ENCODE measurements at regions not wholly inside any gene's neighbourhood (a gene's known extent, or its start where the extent isn't known, plus 50 kb on each side); places are given as distances from the start of the nearest gene placed in this dataset.
"Not testable (repeated sequence)": the region's sequence is repeated elsewhere in the genome, so short reads cannot be mapped to it uniquely, and the experiment has no call there.

DNA sequence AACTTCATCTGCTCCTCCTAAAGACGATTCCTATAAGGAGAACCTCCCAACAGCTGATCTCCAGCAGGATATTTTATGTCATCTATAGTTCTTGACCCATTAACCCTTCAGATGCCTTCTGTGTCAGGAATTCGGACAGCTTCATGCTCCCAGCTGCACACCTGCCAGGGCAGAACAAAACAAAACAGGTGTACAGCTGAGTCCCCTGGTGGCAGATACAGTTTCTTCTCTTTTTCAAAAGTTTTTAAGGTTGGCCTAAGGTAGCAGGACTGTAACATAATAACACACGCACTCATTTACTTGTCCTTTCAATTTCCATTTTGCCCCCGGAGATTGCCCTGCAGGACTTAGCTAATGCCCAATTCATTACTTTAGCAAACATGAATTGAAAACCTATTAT is 218.3 kb downstream of the S1PR1 start:
- Histone ChIP-seq H3K4me3 (ENCODE audit: low read length) (no peak overlapping the region), H2AFZ (ENCODE audit: low read depth, low read length) (no peak overlapping the region)

GRCh38 chr1:101460739-101461138 is 223.9 kb downstream of the S1PR1 start:
- Histone ChIP-seq H3K4me3 (ENCODE audit: low read length) (no peak overlapping the region), H3K9me3 (ENCODE audit: low read length) (no peaks in the 10 kb centered on the region), H2AFZ (ENCODE audit: low read depth, low read length) (no peak overlapping the region), H3K27me3 (ENCODE audit: insufficient read depth, low read length) (no peaks in the 10 kb centered on the region), H3K36me3 (ENCODE audit: insufficient read depth, low read length) (no peaks in the 10 kb centered on the region), H3K4me1 (ENCODE audit: insufficient read depth, low read length) (no peaks in the 10 kb centered on the region)

More for the DNA sequence above, 218.3 kb downstream of the S1PR1 start:
- H3K27me3 ChIP-seq (ENCODE audit: insufficient read depth, low read length): no peaks in the 10 kb centered on the region
- H3K9me3 ChIP-seq (ENCODE audit: low read length): no peaks in the 10 kb centered on the region
- no peaks in the 10 kb centered on the region for H3K36me3 ChIP-seq (ENCODE audit: insufficient read depth, low read length)
- H3K4me1 ChIP-seq (ENCODE audit: insufficient read depth, low read length): no peaks in the 10 kb centered on the region

- H3K4me1 ChIP-seq (ENCODE audit: insufficient read depth, low read length): no peaks in the 10 kb centered on the region
- no peak overlapping the region for H3K4me3 ChIP-seq (ENCODE audit: low read length)
- H3K27me3 ChIP-seq (ENCODE audit: insufficient read depth, low read length): no peaks in the 10 kb centered on the region
- no peak overlapping the region for H2AFZ ChIP-seq (ENCODE audit: low read depth, low read length)
- no peaks in the 10 kb centered on the region for H3K36me3 ChIP-seq (ENCODE audit: insufficient read depth, low read length)
- H3K9me3 ChIP-seq (ENCODE audit: low read length): no peaks in the 10 kb centered on the region
These were observed 226.4 kb downstream of the S1PR1 start for GRCh38 chr1:101463195-101463594.

GRCh38 chr1:101465941-101466340 is 229.1 kb downstream of the S1PR1 start:
- no peaks in the 10 kb centered on the region for H3K27me3 ChIP-seq (ENCODE audit: insufficient read depth, low read length)
- H3K4me3 ChIP-seq (ENCODE audit: low read length): no peak overlapping the region
- H3K4me1 ChIP-seq (ENCODE audit: insufficient read depth, low read length): no peaks in the 10 kb centered on the region
- no peak overlapping the region for H2AFZ ChIP-seq (ENCODE audit: low read depth, low read length)
- no peaks in the 10 kb centered on the region for H3K36me3 ChIP-seq (ENCODE audit: insufficient read depth, low read length)
- no peaks in the 10 kb centered on the region for H3K9me3 ChIP-seq (ENCODE audit: low read length)

DNA sequence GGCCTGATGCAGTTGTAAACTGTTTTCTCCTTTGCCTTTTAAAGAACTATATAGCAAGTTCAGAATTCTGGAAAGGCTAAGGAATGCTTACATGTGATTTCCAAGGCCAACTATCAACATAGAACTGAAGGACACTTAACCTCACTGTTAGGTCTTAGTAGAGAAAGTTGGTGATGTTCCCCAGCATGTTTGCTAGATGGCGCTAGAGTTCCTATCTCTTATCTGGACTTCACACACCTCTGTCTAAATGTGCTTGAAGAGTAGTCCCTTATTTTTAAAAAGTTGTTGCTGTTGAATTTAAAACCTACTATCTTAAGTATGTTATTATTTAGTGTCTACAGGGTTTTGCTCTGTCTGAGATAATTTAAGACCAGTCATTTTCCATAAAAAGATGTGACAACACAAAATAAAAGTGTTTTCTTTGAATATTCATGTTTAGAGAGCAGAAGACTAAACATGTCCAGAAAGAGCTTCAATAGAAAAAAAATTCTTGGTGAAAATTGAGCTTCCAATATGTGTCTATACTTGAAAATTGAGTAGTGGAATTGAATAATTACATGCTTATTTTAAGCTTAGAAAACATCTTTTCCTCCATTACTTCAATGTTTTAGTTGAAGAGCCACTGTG is 237.3 kb downstream of the S1PR1 start:
- no peaks in the 10 kb centered on the region for H3K36me3 ChIP-seq (ENCODE audit: insufficient read depth, low read length)
- no peaks in the 10 kb centered on the region for H3K27me3 ChIP-seq (ENCODE audit: insufficient read depth, low read length)
- no peak overlapping the region for H2AFZ ChIP-seq (ENCODE audit: low read depth, low read length)
- peaks cover 3% of the 10 kb centered on the region for H3K9me3 ChIP-seq (ENCODE audit: low read length)
- H3K4me1 ChIP-seq (ENCODE audit: insufficient read depth, low read length): no peaks in the 10 kb centered on the region
- no peak overlapping the region for H3K4me3 ChIP-seq (ENCODE audit: low read length)

DNA sequence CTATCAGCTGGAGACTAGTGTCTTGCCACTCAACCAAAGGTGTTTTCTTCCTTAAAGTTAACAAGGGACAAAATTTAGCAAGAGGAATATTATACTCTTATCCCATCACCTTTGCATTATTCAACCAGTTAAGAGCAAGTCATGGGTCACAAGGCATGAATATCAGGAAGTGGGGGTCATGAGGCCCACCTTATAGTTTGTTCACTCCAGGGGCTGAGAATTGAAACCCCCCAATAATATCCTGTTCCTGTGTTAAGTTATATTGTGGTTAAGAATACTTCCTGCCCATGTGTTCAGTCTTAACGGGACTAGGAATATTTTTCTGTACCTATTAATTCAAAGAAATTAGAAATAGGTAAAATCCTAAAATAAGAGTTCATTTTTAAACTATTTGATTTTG is 239.7 kb downstream of the S1PR1 start:
- Histone ChIP-seq H2AFZ (ENCODE audit: low read depth, low read length) (no peak overlapping the region), H3K4me3 (ENCODE audit: low read length) (no peak overlapping the region), H3K36me3 (ENCODE audit: insufficient read depth, low read length) (no peaks in the 10 kb centered on the region), H3K27me3 (ENCODE audit: insufficient read depth, low read length) (no peaks in the 10 kb centered on the region), H3K9me3 (ENCODE audit: low read length) (peaks cover 3% of the 10 kb centered on the region), H3K4me1 (ENCODE audit: insufficient read depth, low read length) (no peaks in the 10 kb centered on the region)

GRCh38 chr1:101479945-101480344 is 243.1 kb downstream of the S1PR1 start:
- Histone ChIP-seq H3K36me3 (ENCODE audit: insufficient read depth, low read length) (no peaks in the 10 kb centered on the region), H3K4me1 (ENCODE audit: insufficient read depth, low read length) (no peaks in the 10 kb centered on the region), H3K9me3 (ENCODE audit: low read length) (no peaks in the 10 kb centered on the region), H2AFZ (ENCODE audit: low read depth, low read length) (no peak overlapping the region), H3K27me3 (ENCODE audit: insufficient read depth, low read length) (no peaks in the 10 kb centered on the region), H3K4me3 (ENCODE audit: low read length) (no peak overlapping the region)

DNA sequence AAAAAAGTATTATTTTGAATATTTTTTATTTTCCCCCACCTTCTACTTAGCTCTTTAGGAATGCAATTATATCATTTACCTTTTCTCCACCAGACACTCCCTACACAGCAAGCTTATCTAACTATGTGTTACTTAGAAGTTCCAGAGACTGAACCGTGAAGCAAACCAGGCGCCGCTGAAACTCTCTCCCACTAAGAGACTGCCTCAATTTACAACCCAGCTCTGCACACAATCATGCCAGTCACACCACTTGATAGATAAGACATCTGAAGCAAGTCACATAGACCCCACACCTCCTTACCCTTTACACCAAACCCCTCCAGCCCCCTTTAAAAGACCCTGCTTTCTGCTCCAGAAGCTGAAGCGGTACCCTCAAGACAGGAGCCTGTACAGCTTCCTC is 245.5 kb downstream of the S1PR1 start:
- Histone ChIP-seq H3K4me1 (ENCODE audit: insufficient read depth, low read length) (no peaks in the 10 kb centered on the region), H2AFZ (ENCODE audit: low read depth, low read length) (no peak overlapping the region), H3K9me3 (ENCODE audit: low read length) (no peaks in the 10 kb centered on the region), H3K36me3 (ENCODE audit: insufficient read depth, low read length) (no peaks in the 10 kb centered on the region), H3K4me3 (ENCODE audit: low read length) (no peak overlapping the region), H3K27me3 (ENCODE audit: insufficient read depth, low read length) (no peaks in the 10 kb centered on the region)

DNA sequence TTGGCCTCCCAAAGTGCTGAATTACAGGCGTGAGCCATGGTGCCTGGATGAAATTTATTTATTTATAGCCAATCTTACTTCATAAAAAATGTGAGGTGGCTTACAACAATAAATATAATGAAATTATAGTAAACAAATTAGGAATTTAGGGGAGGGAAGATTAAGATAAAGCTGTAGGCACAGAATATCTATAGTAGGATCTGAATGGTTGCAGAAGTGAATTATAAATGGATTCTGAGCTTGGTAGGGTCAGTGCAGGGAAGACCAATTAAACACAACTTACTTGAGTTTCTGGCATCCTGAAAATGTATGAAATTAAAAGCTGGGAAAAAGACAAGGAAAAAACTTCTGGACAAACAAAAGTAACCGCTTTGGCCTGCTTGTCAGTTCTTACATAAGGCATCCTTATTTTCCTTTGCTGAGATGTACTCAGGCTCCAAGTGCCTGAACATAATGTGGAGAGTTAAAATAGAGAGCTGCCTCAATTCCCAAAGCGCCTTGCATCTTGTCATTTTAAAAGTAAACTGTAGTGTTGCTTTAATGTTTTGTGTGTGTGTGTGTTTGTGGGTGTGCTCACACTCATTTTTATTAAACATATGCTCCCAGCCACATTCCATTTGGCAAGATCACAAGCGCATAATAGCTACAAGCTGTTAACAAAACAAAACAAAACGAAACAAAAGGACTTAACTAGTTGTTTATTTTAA is 247.3 kb downstream of the S1PR1 start:
- Histone ChIP-seq H2AFZ (ENCODE audit: low read depth, low read length) (no peak overlapping the region), H3K4me1 (ENCODE audit: insufficient read depth, low read length) (no peaks in the 10 kb centered on the region), H3K36me3 (ENCODE audit: insufficient read depth, low read length) (no peaks in the 10 kb centered on the region), H3K9me3 (ENCODE audit: low read length) (no peaks in the 10 kb centered on the region), H3K27me3 (ENCODE audit: insufficient read depth, low read length) (no peaks in the 10 kb centered on the region), H3K4me3 (ENCODE audit: low read length) (no peak overlapping the region)

DNA sequence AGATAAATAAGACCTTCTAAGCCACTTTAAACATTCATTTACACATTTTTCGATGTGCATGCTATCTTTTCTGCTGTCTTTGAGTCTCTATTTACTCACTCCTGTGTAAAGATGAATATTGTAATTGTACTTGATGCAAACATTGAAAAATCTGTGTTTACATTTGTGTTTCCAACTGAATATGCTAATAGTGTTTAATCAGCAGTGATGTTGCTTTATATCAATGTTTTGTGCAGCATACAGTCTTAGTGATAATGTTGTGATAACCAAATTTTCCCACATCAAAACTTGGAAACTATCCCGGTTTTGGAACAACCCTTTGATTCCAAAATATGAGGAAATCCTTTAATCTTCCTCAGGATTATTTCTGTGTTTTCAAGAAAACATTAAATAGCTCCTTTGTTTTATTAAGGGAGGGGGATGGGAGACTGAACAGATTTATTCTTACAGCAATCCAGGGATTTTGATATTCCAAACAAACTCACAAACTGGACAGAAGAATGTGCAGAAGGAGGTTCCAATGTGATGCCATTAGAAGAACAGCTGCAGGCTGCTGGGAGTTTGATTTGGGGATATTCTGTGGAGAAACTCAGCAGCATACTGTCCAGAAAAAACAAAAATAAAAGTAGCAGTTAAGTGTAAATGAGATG is 248.0 kb downstream of the S1PR1 start:
- no peaks in the 10 kb centered on the region for H3K4me1 ChIP-seq (ENCODE audit: insufficient read depth, low read length)
- no peaks in the 10 kb centered on the region for H3K27me3 ChIP-seq (ENCODE audit: insufficient read depth, low read length)
- no peaks in the 10 kb centered on the region for H3K9me3 ChIP-seq (ENCODE audit: low read length)
- no peak overlapping the region for H3K4me3 ChIP-seq (ENCODE audit: low read length)
- no peaks in the 10 kb centered on the region for H3K36me3 ChIP-seq (ENCODE audit: insufficient read depth, low read length)
- no peak overlapping the region for H2AFZ ChIP-seq (ENCODE audit: low read depth, low read length)

- Histone ChIP-seq H2AFZ (ENCODE audit: low read depth, low read length) (peak overlapping the region; percentile 7), H3K36me3 (ENCODE audit: insufficient read depth, low read length) (no peaks in the 10 kb centered on the region), H3K4me1 (ENCODE audit: insufficient read depth, low read length) (no peaks in the 10 kb centered on the region), H3K4me3 (ENCODE audit: low read length) (no peak overlapping the region), H3K9me3 (ENCODE audit: low read length) (no peaks in the 10 kb centered on the region), H3K27me3 (ENCODE audit: insufficient read depth, low read length) (no peaks in the 10 kb centered on the region)
These were observed 248.9 kb downstream of the S1PR1 start for GRCh38 chr1:101485712-101486111.

GRCh38 chr1:101492144-101492543 is 255.3 kb downstream of the S1PR1 start:
- not testable (repeated sequence) for H3K36me3 ChIP-seq (ENCODE audit: insufficient read depth, low read length); H3K9me3 ChIP-seq (ENCODE audit: low read length); H2AFZ ChIP-seq (ENCODE audit: low read depth, low read length); H3K4me3 ChIP-seq (ENCODE audit: low read length); H3K27me3 ChIP-seq (ENCODE audit: insufficient read depth, low read length); H3K4me1 ChIP-seq (ENCODE audit: insufficient read depth, low read length)

DNA sequence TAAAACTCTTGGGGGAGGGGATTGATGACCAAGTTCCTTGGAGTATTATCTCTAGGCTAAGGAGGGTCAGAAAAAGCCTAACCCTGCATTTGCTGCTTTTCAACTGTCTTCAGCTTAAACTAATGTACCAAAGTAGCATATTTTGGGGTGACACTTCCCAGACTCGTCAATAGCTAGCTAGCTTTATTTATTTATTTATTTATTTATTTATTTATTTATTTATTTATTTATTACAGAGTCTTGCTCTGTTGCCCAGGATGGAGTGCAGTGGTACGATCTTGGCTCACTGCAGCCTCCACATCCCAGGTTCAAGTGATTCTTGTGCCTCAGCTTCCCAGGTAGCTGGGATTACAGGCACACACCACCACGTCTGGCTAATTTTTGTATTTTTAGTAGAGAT is 257.1 kb downstream of the S1PR1 start:
- not testable (repeated sequence) for H3K4me1 ChIP-seq (ENCODE audit: insufficient read depth, low read length); H3K9me3 ChIP-seq (ENCODE audit: low read length); H3K36me3 ChIP-seq (ENCODE audit: insufficient read depth, low read length); H3K27me3 ChIP-seq (ENCODE audit: insufficient read depth, low read length); H3K4me3 ChIP-seq (ENCODE audit: low read length); H2AFZ ChIP-seq (ENCODE audit: low read depth, low read length)
